Hematopoietic multipotent progenitor cell treated with erythropoietin and hydrocortisone succinate and interleukin-3 and kit ligand, for 6 days (in vitro differentiated cells): ENCODE measurements at regions not wholly inside any gene's neighbourhood (a gene's known extent, or its start where the extent isn't known, plus 50 kb on each side); places are given as distances from the start of the nearest gene placed in this dataset.

Experiments
- DNase-seq: peaks from one replicate; pipeline ENCODE4 v3.0.0-alpha.2; 2015

DNA sequence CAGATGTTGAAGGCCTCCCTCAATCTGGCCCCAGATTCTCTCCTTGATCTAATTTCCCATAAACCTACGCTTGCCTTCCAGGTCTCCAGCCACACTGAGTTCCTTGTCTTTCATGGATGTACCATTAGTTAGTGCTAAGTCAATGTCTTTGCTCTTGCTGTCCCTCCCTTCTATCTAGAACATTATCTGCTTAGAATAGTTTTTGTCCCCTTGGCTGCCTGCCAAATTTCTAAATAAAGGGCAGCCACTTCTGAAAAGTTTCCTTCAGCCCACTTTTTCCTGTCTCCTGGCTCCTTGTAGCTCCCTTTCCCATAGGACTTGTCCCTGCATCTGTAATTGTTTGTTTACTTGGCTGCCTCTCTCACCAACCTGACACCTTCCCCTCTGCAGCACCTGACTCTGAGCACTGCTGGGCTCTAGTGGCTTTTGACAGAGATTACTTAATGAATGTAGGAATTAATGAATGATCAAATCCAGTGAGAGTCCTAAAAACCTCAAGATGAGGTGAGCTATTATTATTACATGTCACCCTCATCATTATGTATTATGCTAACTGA is 58.3 kb downstream of the CXCL12 start:
- DNase-seq = peak; percentile 10

GRCh38 chr10:44325596-44326307 is 59.1 kb downstream of the CXCL12 start:
- no peak for DNase-seq

GRCh38 chr10:44325157-44325556 is 59.7 kb downstream of the CXCL12 start:
- no peak for DNase-seq

GRCh38 chr10:44323838-44324237 is 61.1 kb downstream of the CXCL12 start:
- DNase-seq = no peak

DNA sequence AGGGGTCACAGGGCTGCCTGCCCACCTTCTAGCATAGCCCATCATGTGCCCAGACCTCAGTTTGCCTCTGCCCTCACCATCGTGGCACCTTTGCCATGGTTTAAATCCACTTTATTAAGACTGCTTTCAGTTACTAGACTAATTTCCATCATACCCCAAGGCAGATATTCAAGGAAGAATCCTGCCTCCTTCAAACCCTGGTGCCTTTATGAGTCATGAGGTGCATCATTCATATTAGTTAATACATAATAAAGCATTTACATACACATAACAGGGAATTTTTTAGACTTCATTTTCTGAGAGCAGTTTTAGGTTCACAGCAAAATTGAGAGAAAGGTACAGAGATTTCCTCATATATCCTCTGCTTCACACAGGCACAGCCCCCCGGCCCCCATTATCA is 62.8 kb downstream of the CXCL12 start:
- no peak for DNase-seq

- no peak for DNase-seq
Observed at GRCh38 chr10:44320756-44321155, 64.1 kb downstream of the CXCL12 start.

GRCh38 chr10:44317856-44318255 is 67.0 kb downstream of the CXCL12 start:
- no peak for DNase-seq

GRCh38 chr10:44316922-44317215 is 68.0 kb downstream of the CXCL12 start:
- DNase-seq = no peak

GRCh38 chr10:44316187-44316921 is 68.5 kb downstream of the CXCL12 start:
- peak; percentile 27 for DNase-seq

GRCh38 chr10:44314802-44315460 is 70.0 kb downstream of the CXCL12 start:
- no peak for DNase-seq

- no peak for DNase-seq
Observed at GRCh38 chr10:44313761-44314165, 71.1 kb downstream of the CXCL12 start.

GRCh38 chr10:44312401-44312800 is 72.5 kb downstream of the CXCL12 start:
- no peak for DNase-seq

DNA sequence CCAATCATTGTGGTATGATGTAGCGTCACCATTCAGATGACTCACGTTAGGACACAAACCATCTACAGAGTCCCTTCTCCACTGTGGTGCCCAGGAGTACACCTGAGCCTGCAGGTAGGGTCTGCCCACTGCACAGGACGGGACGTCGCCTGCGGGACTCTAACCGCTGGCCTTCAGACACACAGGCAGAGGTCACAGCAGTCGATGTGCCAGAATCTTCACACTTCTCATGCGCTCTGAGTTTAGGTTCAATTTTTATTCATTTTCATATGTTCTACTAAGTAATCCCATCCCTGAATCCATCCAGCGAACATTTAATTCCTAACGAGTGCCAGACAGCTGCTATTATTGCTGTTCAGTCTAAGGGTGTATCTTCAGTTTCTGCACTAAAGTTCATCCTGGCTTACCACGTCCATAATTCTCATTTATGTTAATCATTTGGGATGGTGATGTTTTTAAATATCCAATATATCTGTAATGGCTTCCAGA is 73.3 kb downstream of the CXCL12 start:
- no peak for DNase-seq

- DNase-seq = peak; percentile 81
Observed at GRCh38 chr10:44310762-44311562, 73.9 kb downstream of the CXCL12 start.

DNA sequence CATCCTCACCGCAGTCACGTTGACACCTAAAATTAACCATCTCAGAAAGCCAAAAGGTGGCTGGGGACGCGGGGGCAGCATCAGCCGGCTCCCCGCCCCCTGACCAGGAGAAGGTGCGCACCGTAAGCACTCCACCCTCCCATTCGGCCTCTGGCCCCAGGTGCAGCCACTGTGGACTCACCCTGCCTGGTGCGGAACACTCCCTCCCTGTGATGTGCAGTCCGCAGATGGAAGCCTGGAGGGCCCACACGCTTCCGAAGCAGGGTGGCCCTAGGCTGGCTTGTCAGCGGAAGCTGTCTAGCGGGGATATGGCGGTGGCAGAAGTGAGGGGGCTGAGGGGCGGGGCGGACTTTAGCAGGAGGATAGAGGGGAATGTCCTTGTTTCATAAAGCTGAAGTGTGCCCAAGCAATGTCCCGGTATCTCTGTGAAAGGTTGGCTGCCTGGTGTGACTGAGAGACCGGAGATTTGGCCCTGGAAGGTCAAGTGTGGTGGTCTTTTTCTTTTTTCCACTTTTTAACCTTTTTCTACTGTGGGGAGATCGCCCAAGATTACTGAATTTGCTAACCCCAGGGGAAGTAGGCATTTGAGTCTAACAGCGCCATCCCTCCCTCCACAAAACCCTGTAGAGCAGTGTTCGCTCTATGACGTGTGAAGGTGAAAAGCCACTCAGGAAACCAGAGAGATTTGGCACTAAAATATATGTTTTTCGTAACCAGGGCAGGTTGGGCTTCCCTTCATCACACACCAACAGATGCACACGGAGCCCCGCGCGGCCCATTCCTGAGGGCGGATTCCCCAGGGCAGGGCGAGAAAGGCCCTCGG is 74.7 kb downstream of the CXCL12 start:
- no peak for DNase-seq

GRCh38 chr10:44309361-44309760 is 75.5 kb downstream of the CXCL12 start:
- DNase-seq = no peak

- DNase-seq = no peak
Observed at GRCh38 chr10:44308935-44309334, 76.0 kb downstream of the CXCL12 start.

- no peak for DNase-seq
Observed at GRCh38 chr10:44307691-44308090, 77.2 kb downstream of the CXCL12 start.

DNA sequence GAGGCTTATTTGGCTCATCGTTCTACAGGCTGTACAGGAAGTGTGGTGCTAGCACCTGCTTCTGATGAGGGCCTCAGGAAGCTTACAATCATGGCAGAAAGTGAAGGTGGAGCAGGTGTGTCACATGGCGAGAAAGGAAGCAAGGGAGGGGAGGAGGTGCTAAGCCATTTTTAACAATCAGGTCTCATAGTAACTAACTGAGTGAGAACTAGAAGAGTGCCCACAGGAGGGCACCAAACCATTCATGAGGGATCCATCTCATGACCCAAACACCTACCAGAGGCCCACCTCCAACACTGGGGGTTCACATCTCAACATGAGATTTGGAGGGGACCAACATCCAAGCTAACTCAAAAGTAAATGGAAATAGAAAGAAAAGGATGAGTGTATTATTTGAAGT is 78.1 kb downstream of the CXCL12 start:
- peak; percentile 43 for DNase-seq

DNA sequence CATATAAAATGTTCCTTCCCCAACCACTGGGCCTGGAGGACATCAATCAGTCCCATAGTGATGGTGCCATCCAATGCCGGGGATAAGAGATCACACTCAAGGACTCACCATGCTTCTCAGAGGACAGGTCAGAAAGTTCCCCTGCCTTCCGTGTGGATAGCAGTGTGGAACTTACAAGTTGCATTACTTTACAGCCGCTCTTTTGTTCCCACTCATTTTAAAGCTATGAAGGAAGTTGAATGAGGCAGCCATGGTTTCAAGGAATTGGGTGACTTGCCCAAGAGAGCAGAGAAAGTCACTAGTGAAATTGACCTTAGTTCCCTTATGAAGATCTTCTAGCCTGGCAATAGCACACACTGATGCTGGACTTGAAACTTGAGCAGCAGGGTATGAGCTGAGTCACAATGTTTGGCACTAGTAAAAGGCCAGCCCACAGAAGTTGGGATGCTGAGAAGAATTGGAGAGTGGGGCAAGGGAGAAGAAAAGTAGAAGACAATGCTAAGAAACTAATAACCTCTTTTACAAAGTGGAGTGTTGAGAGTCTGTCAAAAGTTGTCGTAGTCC is 78.7 kb downstream of the CXCL12 start:
- DNase-seq = no peak

- no peak for DNase-seq
Observed at GRCh38 chr10:44301781-44302355, 83.0 kb downstream of the CXCL12 start.
